ENCODE measurements at regions not wholly inside any gene's neighbourhood (a gene's known extent, or its start where the extent isn't known, plus 50 kb on each side); places are given as distances from the start of the nearest gene placed in this dataset.

DNA sequence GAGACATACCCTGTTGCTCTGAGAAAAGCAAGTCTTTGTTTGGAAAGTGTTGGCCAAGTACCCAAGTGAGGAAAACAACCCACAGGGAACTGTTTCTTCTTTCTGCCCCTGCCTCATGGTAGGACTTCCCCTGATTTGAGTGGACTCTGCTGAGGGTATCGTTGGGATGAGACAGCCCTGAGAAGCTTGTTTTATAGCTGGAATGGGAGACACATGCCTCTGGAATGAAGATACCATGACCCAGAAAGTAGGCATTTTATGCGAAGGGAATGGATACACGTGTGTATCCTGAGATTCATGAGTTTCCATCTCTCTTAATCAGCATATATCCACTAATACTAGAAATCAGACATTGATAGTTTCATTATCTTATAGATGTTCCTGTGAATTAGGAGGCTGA lies 382.3 kb downstream of the ATP23 start:
- no peak for DNase-seq
- POLR2A ChIA-PET, result no interaction called here
- no peak overlapping the region for H3K9ac ChIP-seq (ENCODE audit: low read length)
- intact Hi-C loops (cut with micrococcal nuclease), result no loop called here
- H3K4me1 Mint-ChIP-seq, result no peaks in the 10 kb centered on the region
- H3K79me2 ChIP-seq (ENCODE audit: control insufficient read depth, insufficient read depth, low read length), result no peaks in the 10 kb centered on the region
- H3K9me3 Mint-ChIP-seq (ENCODE audit: insufficient read depth), result no peaks in the 10 kb centered on the region
- 100% methylated on average over 1 of the region's 3 CpGs for WGBS (ENCODE audit: insufficient coverage)
- CTCF ChIA-PET, result interaction anchor here (0.5 kb wide), 1 partner anchor 26 kb away, joined by 3 read pairs; no protein-coding TSS in a partner anchor
- no peaks in the 10 kb centered on the region for H3K36me3 ChIP-seq (replicated peaks in 1 of 2; ENCODE audit: control extremely low read depth in 1 of 2, control insufficient read depth in 1 of 2, extremely low read depth in 1 of 2, insufficient read depth in 2 of 2, low read length in 1 of 2)
- peaks cover 7% of the 10 kb centered on the region for H3K27me3 Mint-ChIP-seq
- H3K4me3 Mint-ChIP-seq, result no peak overlapping the region
- H2AFZ ChIP-seq (ENCODE audit: insufficient read depth, low read depth, low read length, poor library complexity, severe bottlenecking), result no peak overlapping the region
- no peaks in the 10 kb centered on the region for H3K27me3 ChIP-seq (replicated peaks in 1 of 4; ENCODE audit: control extremely low read depth in 1 of 4, control insufficient read depth in 3 of 4, insufficient read depth in 4 of 4, low read length in 3 of 4)
- H3K9me3 ChIP-seq (ENCODE audit: control extremely low read depth in 1 of 3, control insufficient read depth in 2 of 3, insufficient read depth in 1 of 3, low read length in 2 of 3), result peaks cover 0 to 2% (median 0%) of the 10 kb centered on the region in 3 donors
- no peak overlapping the region for H3K27ac Mint-ChIP-seq
- no peaks in the 10 kb centered on the region for H3K4me1 ChIP-seq (ENCODE audit: control insufficient read depth in 2 of 2, insufficient read depth in 2 of 2, low read length in 2 of 2)
- no peak overlapping the region for H3K27ac ChIP-seq (ENCODE audit: low read length in 2 of 2)
- H3K4me2 ChIP-seq (replicated peaks; ENCODE audit: low read depth, low read length, poor library complexity, severe bottlenecking), result no peak overlapping the region
- TF ChIP-seq, protein P1, sequence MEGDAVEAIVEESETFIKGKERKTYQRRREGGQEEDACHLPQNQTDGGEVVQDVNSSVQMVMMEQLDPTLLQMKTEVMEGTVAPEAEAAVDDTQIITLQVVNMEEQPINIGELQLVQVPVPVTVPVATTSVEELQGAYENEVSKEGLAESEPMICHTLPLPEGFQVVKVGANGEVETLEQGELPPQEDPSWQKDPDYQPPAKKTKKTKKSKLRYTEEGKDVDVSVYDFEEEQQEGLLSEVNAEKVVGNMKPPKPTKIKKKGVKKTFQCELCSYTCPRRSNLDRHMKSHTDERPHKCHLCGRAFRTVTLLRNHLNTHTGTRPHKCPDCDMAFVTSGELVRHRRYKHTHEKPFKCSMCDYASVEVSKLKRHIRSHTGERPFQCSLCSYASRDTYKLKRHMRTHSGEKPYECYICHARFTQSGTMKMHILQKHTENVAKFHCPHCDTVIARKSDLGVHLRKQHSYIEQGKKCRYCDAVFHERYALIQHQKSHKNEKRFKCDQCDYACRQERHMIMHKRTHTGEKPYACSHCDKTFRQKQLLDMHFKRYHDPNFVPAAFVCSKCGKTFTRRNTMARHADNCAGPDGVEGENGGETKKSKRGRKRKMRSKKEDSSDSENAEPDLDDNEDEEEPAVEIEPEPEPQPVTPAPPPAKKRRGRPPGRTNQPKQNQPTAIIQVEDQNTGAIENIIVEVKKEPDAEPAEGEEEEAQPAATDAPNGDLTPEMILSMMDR (IDR thresholded peaks at IDR 0.05), result no peak
- no peak for TF ChIP-seq EZH2 (IDR thresholded peaks at IDR 0.05; ENCODE audit: borderline replicate concordance, insufficient read depth, low read depth, low read length, poor library complexity, severe bottlenecking)
- no peak overlapping the region for H3K4me3 ChIP-seq (ENCODE audit: control extremely low read depth in 1 of 5, extremely low read depth in 1 of 5, insufficient read depth in 1 of 5, low read depth in 2 of 5, low read length in 4 of 5)
- ATAC-seq (ENCODE audit: low read depth), result no peak
- H4K20me1 ChIP-seq (ENCODE audit: control insufficient read depth, insufficient read depth, low read length, poor library complexity, severe bottlenecking), result no peaks in the 10 kb centered on the region

DNA sequence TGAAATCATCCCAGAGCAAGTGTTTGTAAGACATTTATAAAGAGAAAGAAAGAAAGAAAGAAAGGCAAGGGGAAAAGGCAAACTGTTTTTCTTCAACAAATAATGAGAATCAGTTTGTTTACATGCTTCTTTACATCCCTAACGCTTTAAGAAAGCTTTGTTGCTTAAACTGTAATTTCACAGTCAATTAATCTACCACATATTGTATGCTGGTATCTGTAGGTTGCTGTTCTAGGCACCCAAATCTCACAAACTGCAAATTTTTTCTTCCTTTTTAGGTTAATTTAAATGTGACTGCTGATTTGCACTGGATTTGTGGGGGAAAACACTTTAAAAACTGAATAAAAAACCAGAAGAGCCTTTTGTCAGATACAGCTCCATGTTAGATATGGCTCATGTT lies 384.2 kb downstream of the ATP23 start:
- Histone ChIP-seq H3K36me3 (replicated peaks in 1 of 2; ENCODE audit: control extremely low read depth in 1 of 2, control insufficient read depth in 1 of 2, extremely low read depth in 1 of 2, insufficient read depth in 2 of 2, low read length in 1 of 2) (no peaks in the 10 kb centered on the region), H3K4me1 (ENCODE audit: control insufficient read depth in 2 of 2, insufficient read depth in 2 of 2, low read length in 2 of 2) (no peaks in the 10 kb centered on the region), H4K20me1 (ENCODE audit: control insufficient read depth, insufficient read depth, low read length, poor library complexity, severe bottlenecking) (no peaks in the 10 kb centered on the region), H3K27ac (ENCODE audit: low read length in 2 of 2) (no peak overlapping the region), H3K4me3 (ENCODE audit: control extremely low read depth in 1 of 5, extremely low read depth in 1 of 5, insufficient read depth in 1 of 5, low read depth in 2 of 5, low read length in 4 of 5) (no peak overlapping the region), H3K9me3 (ENCODE audit: control extremely low read depth in 1 of 3, control insufficient read depth in 2 of 3, insufficient read depth in 1 of 3, low read length in 2 of 3) (no peaks in the 10 kb centered on the region), H2AFZ (ENCODE audit: insufficient read depth, low read depth, low read length, poor library complexity, severe bottlenecking) (peak overlapping the region; percentile 9), H3K4me2 (replicated peaks; ENCODE audit: low read depth, low read length, poor library complexity, severe bottlenecking) (no peak overlapping the region), H3K79me2 (ENCODE audit: control insufficient read depth, insufficient read depth, low read length) (no peaks in the 10 kb centered on the region), H3K27me3 (replicated peaks in 1 of 4; ENCODE audit: control extremely low read depth in 1 of 4, control insufficient read depth in 3 of 4, insufficient read depth in 4 of 4, low read length in 3 of 4) (no peaks in the 10 kb centered on the region), H3K9ac (ENCODE audit: low read length) (no peak overlapping the region)
- intact Hi-C loops (cut with micrococcal nuclease), result no loop called here
- H3K27ac Mint-ChIP-seq, result no peak overlapping the region
- ATAC-seq (ENCODE audit: low read depth), result no peak
- H3K27me3 Mint-ChIP-seq, result peaks cover 7% of the 10 kb centered on the region
- WGBS (ENCODE audit: insufficient coverage), result no CpG with 5 or more reads among the region's 1 CpG
- POLR2A ChIA-PET, result no interaction called here
- CTCF ChIA-PET, result no interaction called here
- H3K4me3 Mint-ChIP-seq, result no peak overlapping the region
- TF ChIP-seq, protein P1 (IDR thresholded peaks at IDR 0.05), result no peak
- no peak for TF ChIP-seq EZH2 (IDR thresholded peaks at IDR 0.05; ENCODE audit: borderline replicate concordance, insufficient read depth, low read depth, low read length, poor library complexity, severe bottlenecking)
- no peak for DNase-seq
- no peaks in the 10 kb centered on the region for H3K4me1 Mint-ChIP-seq
- H3K9me3 Mint-ChIP-seq (ENCODE audit: insufficient read depth), result no peaks in the 10 kb centered on the region

Measured in B cell (primary cell).